GM21423 (cell line): ENCODE measurements at regions not wholly inside any gene's neighbourhood (a gene's known extent, or its start where the extent isn't known, plus 50 kb on each side); places are given as distances from the start of the nearest gene placed in this dataset.
"Not testable (repeated sequence)": the region's sequence is repeated elsewhere in the genome, so short reads cannot be mapped to it uniquely, and the experiment has no call there.

Experiments
- ATAC-seq: cut with Tn5 transposase; IDR thresholded peaks from one replicate; pipeline ENCODE4 v1.9.1; 2021; ENCODE audit warnings: mild to moderate bottlenecking, moderate library complexity; ENCODE audit not compliant: unreplicated experiment

GRCh38 chr3:144957398-144958101, 985.9 kb downstream of the DIPK2A start:
- no peak for ATAC-seq

DNA sequence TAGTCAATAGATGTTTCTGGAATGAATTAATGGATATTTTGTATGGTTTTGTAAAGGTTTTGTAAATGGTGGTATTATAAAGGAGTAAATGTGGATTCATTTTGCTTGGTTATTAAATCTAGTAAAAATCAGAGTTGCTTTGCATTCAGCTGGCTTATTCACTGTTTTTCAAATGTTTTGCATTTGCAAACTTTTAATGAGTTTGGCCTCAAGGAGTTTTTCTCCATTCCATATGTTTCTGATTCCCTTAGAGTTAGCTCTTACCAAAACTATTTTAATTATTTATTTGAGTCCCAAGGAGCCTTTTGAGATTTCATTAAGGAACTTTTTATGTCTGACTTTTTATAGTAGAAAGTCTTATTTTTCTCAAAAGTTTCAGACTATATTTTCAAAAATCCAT, 992.2 kb downstream of the DIPK2A start:
- no peak for ATAC-seq

DNA sequence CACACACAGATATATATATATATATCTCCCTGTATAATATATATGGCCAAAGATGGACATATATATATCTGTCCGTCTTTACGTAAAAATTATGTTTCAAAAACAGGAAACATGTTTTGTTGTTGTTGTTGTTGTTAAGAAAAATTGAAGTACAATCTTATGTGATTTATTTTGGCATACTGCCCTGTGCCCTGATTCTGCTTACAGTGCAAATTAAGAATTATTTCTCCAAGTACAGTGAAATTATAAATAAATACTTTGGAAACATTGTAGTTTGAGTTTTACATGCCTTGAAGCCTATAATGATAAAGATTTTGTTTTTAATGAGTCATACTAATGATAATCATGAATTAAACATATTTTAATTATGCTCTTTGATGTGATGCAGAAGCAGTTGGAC, 994.9 kb downstream of the DIPK2A start:
- ATAC-seq: no peak

DNA sequence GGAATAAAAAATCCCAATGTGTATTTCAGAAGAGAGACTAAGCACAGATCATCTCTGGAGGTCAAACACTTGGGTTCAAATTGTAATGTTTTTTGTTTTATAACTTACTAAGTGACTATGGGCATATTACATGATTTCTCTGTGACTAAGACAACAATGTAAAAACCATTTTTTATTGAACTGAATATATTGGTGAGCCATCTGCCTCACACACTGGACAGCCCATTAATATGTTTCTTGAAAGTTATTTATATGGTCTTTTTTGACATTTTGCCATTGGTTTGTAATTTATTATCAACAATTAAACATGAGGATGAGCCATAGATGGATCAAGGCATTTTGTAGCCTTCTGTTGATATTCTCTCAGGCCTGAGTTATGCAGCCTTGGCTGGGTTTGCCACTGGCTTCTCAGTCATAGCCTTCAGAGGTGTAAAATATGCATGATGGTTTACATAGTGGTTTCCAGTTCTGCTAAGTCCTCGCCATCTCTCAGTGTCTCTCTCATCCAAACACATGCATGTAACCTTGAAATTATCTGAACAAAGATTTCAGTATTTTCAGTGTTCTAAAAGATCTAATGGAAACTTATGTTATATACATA, 997.2 kb downstream of the DIPK2A start:
- no peak for ATAC-seq

DNA sequence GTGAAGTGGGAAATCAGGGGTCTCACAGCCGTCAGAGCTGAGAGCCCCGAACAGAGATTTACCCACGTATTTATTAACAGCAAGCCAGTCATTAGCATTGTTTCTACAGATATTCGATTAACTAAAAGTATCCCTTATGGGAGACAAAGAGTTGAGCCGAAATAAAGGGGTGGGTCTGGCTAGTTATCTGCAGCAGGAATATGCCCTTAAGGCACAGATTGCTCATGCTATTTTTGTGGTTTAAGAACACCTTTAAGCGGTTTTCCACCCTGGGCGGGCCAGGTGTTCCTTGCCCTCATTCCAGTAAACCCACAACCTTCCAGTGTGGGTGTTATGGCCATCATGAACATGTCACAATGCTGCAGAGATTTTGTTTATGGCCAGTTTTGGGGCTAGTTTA, 1012.9 kb downstream of the DIPK2A start:
- ATAC-seq: not testable (repeated sequence)

DNA sequence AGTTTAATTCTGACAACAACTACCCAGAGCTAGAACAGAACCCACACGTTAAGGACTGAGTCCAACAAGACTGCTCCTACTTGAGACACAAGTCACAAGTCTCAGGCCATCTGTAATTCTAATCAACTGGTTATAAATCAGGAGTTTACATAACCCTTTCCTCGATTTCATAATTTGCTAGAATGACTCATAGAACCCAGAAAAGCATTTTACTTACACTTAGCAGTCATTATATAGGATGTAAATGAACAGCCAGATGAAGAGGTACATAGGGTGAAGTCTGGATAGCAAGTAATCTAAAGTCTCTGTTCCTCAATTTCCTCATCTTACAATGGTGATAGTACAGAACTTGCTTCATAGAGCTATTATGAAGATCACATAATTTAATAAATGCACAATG, 1018.2 kb downstream of the DIPK2A start:
- no peak for ATAC-seq

DNA sequence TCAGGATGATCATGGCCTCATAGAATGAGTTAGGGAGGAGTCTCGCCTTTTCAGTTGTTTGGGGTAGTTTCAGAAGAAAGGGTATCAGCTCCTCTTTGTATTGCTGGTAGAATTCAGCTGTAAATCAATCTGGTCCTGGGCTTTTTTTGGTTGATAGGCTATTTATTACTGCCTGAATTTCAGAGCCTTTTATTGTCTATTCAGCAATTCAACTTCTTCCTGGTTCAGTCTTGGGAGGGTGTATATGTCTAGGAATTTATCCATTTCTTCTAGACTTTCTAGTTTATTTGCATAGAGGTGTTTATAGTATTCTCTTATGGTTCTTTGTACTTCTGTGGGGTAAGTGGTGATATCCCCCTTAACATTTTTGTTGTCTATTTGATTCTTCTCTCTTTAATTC, 1024.2 kb downstream of the DIPK2A start:
- ATAC-seq: no peak

DNA sequence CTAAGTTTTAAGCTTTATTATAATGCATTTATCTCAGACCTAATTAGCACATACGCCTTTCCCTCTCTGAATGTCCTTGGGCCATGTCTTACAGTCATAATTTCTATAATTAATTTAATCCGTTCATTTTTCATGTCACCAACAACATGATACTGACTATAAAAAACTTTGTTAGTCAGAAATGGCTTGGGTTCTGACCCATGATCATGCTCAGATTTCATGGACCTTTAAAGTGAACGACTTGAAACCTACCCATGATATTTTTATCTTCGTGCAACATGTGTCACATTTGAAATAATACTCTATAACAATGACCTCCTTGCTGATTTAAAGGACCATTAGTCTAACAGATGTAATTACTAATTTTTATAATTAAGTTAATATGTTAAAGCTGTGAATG, 1033.8 kb downstream of the DIPK2A start:
- ATAC-seq: no peak

DNA sequence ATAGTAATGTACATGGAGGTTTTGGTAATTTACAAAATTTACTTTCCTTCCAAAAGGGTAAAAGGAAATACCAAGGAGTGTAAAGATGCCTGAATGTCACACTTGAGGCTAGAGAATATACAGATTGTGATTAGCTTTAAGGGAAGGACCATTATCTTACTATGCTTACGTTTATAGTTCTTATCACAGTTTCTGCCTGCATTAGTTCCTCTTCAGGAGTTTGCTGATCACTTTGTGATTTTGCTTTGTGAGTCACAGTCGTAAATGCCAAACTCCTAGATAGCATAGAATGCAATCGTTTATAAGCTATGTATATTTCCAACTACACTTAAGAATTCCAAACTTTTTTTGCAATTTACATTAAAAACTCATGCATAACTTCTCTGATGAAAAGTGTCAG, 1034.6 kb downstream of the DIPK2A start:
- ATAC-seq: no peak

DNA sequence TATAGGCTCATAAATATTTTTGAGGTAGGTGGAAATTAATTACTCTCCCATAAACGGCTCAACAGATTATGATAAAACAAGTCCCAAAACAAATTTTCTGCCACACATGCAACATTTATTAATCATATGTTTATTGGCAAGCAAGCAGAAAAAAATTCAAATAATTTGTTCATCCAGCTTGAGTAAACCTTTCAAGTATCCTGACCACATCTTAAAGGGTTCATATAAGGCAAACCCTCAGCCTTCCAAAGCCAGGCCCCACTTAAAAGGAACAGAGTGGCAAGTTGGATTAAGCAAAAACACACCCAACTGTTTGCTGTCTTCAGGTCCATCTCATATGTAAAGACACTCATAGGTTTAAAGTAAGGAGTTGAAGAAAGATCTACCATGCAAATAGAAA, 1042.3 kb downstream of the DIPK2A start:
- ATAC-seq: no peak

- ATAC-seq: no peak
Measured at GRCh38 chr3:145015253-145015652, 1043.6 kb downstream of the DIPK2A start.

- no peak for ATAC-seq
Measured at GRCh38 chr3:145017959-145018358, 1046.3 kb downstream of the DIPK2A start.

DNA sequence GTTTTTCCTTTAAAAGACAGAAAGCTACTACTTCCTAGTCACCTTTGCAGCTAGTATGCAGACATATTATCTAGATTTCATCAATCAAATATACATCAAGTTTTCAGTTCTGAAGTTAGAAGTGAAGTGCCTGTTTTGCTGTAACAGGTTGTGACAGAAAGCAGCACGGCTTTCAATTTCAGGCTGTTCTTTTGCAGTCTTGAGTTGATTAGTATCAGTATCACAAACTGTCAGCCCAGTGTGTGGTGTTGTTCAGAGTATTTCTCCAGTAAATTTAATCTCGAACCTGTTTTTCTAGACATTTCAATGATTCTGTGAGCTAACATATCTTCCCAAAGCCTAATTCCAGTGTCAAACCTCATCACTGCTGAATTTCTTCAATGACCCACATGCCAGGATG, 1050.8 kb downstream of the DIPK2A start:
- no peak for ATAC-seq

GRCh38 chr3:145024700-145025099, 1053.1 kb downstream of the DIPK2A start:
- no peak for ATAC-seq

DNA sequence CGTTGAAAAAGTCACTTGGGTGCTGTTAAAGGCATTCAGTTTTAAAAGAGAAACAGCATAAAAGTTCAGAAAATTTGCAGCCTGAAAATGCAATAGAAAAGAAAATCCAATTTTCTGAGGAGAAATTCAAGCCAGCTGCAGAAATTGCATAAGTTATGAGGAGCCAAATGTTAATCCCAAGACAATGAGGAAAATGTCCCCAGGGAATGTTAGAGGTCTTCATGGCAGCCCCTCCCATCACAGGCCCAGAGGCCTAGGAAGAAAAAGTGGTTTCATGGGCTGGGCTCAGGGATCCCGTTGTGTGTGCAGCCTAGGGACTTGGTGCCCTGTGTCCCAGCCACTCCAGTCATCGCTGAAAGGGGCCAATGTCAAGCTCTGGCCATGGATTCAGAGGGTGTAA, 1055.6 kb downstream of the DIPK2A start:
- not testable (repeated sequence) for ATAC-seq

- no peak for ATAC-seq
Measured at GRCh38 chr3:145032791-145033190, 1061.2 kb downstream of the DIPK2A start.

DNA sequence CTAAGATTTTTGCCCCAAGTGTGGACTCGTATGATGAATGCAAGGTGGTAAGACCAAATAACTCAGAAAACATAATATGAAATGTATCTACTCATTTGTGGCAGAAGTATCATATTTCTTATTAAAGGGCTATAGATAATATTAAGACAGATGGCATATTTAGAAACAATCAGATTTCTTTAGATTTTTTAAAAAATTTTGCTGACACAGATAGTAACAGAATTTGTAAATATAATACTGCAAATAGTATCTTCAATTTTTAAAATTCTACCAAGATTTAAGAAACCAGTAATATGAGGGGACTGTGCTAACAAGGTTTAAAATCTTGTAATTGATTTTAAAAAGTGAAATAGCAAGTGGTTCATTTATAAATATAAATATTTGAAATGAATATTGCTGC, 1064.1 kb downstream of the DIPK2A start:
- ATAC-seq: no peak

DNA sequence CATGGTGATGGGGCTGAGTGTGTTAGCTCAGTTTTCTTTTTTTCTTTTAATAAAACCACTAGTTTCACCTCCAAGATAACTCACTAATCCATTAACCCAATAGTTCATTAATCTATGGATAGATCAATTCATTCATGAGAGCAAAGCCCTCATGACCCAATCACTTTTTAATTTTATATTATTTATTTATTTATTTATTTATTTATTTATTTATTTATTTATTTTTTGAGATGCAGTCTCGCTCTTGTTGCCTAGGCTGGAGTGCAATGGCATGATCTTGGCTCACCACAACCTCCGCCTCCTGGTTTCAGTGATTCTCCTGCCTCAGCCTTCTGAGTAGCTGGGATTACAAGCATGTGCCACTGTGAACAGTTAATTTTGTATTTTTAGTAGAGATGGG, 1082.4 kb downstream of the DIPK2A start:
- ATAC-seq: not testable (repeated sequence)

DNA sequence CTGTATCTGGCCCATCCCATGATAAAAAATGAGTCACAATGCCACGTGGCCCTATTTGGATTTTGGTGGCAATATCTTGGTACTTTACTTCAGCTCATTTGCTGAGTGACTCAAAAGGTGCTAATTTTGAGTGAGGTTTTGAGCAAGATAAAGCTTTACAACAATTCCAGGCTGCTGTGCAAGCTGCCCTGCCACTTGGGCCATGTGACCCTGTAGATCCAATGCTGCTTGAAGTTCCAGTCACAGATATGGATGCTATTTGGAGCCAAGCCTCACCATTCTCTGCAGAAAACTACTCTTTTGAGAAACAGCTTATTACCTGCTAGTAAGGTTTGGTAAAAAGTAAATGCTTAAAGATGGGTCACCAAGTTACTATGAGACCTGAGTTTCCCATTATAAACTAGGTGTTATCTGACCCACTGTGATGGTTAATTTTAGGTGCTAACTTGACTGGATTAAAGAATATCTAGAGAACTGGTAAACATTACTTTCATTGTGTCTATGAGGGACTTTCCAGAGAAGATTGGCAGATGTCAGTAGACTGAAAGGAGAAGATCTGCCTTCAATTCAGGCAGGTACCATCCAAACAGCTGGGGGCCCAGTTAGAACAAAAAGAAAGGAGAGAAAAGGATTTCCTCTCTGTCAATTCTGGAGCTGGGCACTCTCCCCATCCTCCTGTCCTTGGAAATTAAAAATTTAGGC, 1083.9 kb downstream of the DIPK2A start:
- peak; percentile 86 for ATAC-seq

GRCh38 chr3:145058483-145058882, 1086.9 kb downstream of the DIPK2A start:
- no peak for ATAC-seq

- no peak for ATAC-seq
Measured at GRCh38 chr3:145063616-145064015, 1092.0 kb downstream of the DIPK2A start.

- no peak for ATAC-seq
Measured at GRCh38 chr3:145070795-145071194, 1090.2 kb downstream of the PLOD2 start.
